ENCODE measurements at regions not wholly inside any gene's neighbourhood (a gene's known extent, or its start where the extent isn't known, plus 50 kb on each side); places are given as distances from the start of the nearest gene placed in this dataset.

- no peak for ATAC-seq
- H3K4me1 ChIP-seq = peaks cover 0 to 12% (median 7%) of the 10 kb centered on the region in 4 donors
- H3K4me3 ChIP-seq = no peak overlapping the region
- 100% methylated on average over 1 of the region's 7 CpGs for WGBS (ENCODE audit: insufficient coverage, low coverage, low lambda C conversion rate, missing lambda C conversion rate)
- H3K27ac ChIP-seq = no peak overlapping the region
- DNase-seq = no peak
- no peaks in the 10 kb centered on the region for H3K36me3 ChIP-seq
- no peaks in the 10 kb centered on the region for H3K27me3 ChIP-seq
- TF ChIP-seq CTCF (IDR thresholded peaks at IDR 0.05) = no peak
- no peak for TF ChIP-seq POLR2A (IDR thresholded peaks at IDR 0.05)
- intact Hi-C loops (cut with DNase I) = no loop called here
- no peaks in the 10 kb centered on the region for H3K9me3 ChIP-seq
These were observed 239.0 kb downstream of the RHOU start for GRCh38 chr1:228974273-228974672.

- ATAC-seq = no peak
- H3K27me3 ChIP-seq = no peaks in the 10 kb centered on the region
- DNase-seq = no peak
- no peak overlapping the region for H3K27ac ChIP-seq
- H3K36me3 ChIP-seq = no peaks in the 10 kb centered on the region
- TF ChIP-seq POLR2A (IDR thresholded peaks at IDR 0.05) (no peak), CTCF (IDR thresholded peaks at IDR 0.05) (no peak)
- WGBS (ENCODE audit: insufficient coverage, low coverage, low lambda C conversion rate, missing lambda C conversion rate) = 80% methylated on average over 4 of the region's 8 CpGs
- intact Hi-C loops (cut with DNase I) = no loop called here
- no peak overlapping the region for H3K4me3 ChIP-seq
- H3K9me3 ChIP-seq = no peaks in the 10 kb centered on the region
- H3K4me1 ChIP-seq = peaks cover 0 to 12% (median 7%) of the 10 kb centered on the region in 4 donors
These were observed 240.1 kb downstream of the RHOU start for GRCh38 chr1:228975238-228975907.

- intact Hi-C loops (cut with DNase I) = no loop called here
- DNase-seq = peak in 1 of 3 donors; percentile 26
These were observed 241.0 kb downstream of the RHOU start for GRCh38 chr1:228976316-228976715.

GRCh38 chr1:228977307-228977706 lies 242.0 kb downstream of the RHOU start:
- ATAC-seq (no peak), DNase-seq (no peak)
- intact Hi-C loops (cut with DNase I) = no loop called here
- Histone ChIP-seq H3K4me1 (peaks cover 0 to 12% (median 7%) of the 10 kb centered on the region in 4 donors), H3K27ac (no peak overlapping the region), H3K9me3 (no peaks in the 10 kb centered on the region), H3K4me3 (no peak overlapping the region), H3K36me3 (no peaks in the 10 kb centered on the region), H3K27me3 (no peaks in the 10 kb centered on the region)
- WGBS (ENCODE audit: insufficient coverage, low coverage, low lambda C conversion rate, missing lambda C conversion rate) = 92% methylated on average over 7 of the region's 8 CpGs
- no peak for TF ChIP-seq CTCF (IDR thresholded peaks at IDR 0.05)
- no peak for TF ChIP-seq POLR2A (IDR thresholded peaks at IDR 0.05)

More at GRCh38 chr1:228976316-228976715, 241.0 kb downstream of the RHOU start:
- Histone ChIP-seq H3K36me3 (no peaks in the 10 kb centered on the region), H3K9me3 (no peaks in the 10 kb centered on the region), H3K4me3 (no peak overlapping the region), H3K4me1 (peaks cover 0 to 12% (median 7%) of the 10 kb centered on the region in 4 donors), H3K27me3 (no peaks in the 10 kb centered on the region), H3K27ac (no peak overlapping the region)
- WGBS (ENCODE audit: insufficient coverage, low coverage, low lambda C conversion rate, missing lambda C conversion rate) = 66% methylated on average over 3 of the region's 6 CpGs
- TF ChIP-seq POLR2A (IDR thresholded peaks at IDR 0.05) = no peak
- TF ChIP-seq CTCF (IDR thresholded peaks at IDR 0.05) = no peak
- no peak for ATAC-seq

Measured in right lobe of liver (tissue), 6 donors.